ENCODE measurements at regions not wholly inside any gene's neighbourhood (a gene's known extent, or its start where the extent isn't known, plus 50 kb on each side); places are given as distances from the start of the nearest gene placed in this dataset.

GRCh38 chr3:59518283-59519055 is 468.6 kb upstream of the CFAP20DC start:
- TF ChIP-seq YY1 (IDR thresholded peaks at IDR 0.05; ENCODE audit: insufficient read depth, insufficient read length) (no peak), SUZ12 (IDR thresholded peaks at IDR 0.05; ENCODE audit: extremely low read depth, insufficient read depth, insufficient read length) (no peak)
